SK-N-SH (cell line): ENCODE measurements at regions not wholly inside any gene's neighbourhood (a gene's known extent, or its start where the extent isn't known, plus 50 kb on each side); places are given as distances from the start of the nearest gene placed in this dataset.

Source experiments
- CTCF ChIP-seq: fragments of 200-600 bp; sonication (generic); IDR thresholded peaks from 2 replicates; pipeline ENCODE4 v1.6.1; 2017; ENCODE audit warnings: antibody characterized with exemption, mild to moderate bottlenecking, moderate library complexity
- ELF1 ChIP-seq: IDR thresholded peaks from 2 replicates; pipeline ENCODE4 v1.4.0; 2012
- EP300 ChIP-seq, 2 experiments: IDR thresholded peaks; 2 replicates each; pipeline versions ENCODE4 v1.4.0 to v1.6.1; 2012; ENCODE audit warnings: borderline replicate concordance in 1 of 2, low read depth in 1 of 2, low read length in 1 of 2
- FOXJ3 ChIP-seq: sonication (generic); formaldehyde crosslinking; IDR thresholded peaks from 2 replicates; pipeline ENCODE4 v1.5.1; 2020; ENCODE audit warnings: mild to moderate bottlenecking, missing genetic modification reagents
- GABPA ChIP-seq: IDR thresholded peaks from 2 replicates; pipeline ENCODE4 v1.4.0; 2012; ENCODE audit warnings: low read depth, mild to moderate bottlenecking
- JUND ChIP-seq: IDR thresholded peaks from 2 replicates; pipeline ENCODE4 v1.4.0; 2012
- MAX ChIP-seq: IDR thresholded peaks from 2 replicates; pipeline ENCODE4 v1.4.0; 2012; ENCODE audit warnings: low read depth
- POLR2AphosphoS5 ChIP-seq: IDR thresholded peaks from 2 replicates; pipeline ENCODE4 v1.6.1; 2012; ENCODE audit warnings: low read depth, low read length
- RAD21 ChIP-seq: IDR thresholded peaks from 2 replicates; pipeline ENCODE4 v1.6.1; 2012; ENCODE audit warnings: mild to moderate bottlenecking, low read length
- RFX5 ChIP-seq: IDR thresholded peaks from 2 replicates; pipeline ENCODE4 v1.6.1; 2012; ENCODE audit warnings: mild to moderate bottlenecking, improper control_type of control experiment, low read length
- TAF1 ChIP-seq: IDR thresholded peaks from 2 replicates; pipeline ENCODE4 v1.6.1; 2012; ENCODE audit warnings: low read depth, mild to moderate bottlenecking, low read length, moderate library complexity, borderline replicate concordance
- USF1 ChIP-seq: IDR thresholded peaks from 2 replicates; pipeline ENCODE4 v1.4.0; 2012; ENCODE audit warnings: low read depth, borderline replicate concordance
- ZBTB33 ChIP-seq: IDR thresholded peaks from 2 replicates; pipeline ENCODE4 v1.4.0; 2012; ENCODE audit warnings: low read depth, borderline replicate concordance

GRCh38 chr5:89106480-89106879 is 223.5 kb upstream of the MEF2C start:
- TF ChIP-seq MAX (no peak), CTCF (no peak), ZBTB33 (no peak), JUND (no peak), ELF1 (no peak), RAD21 (no peak), TAF1 (no peak), EP300 (IDR thresholded peaks at IDR 0.05; ENCODE audit: borderline replicate concordance in 1 of 2, low read depth in 1 of 2, low read length in 1 of 2) (no peak), GABPA (no peak), POLR2AphosphoS5 (no peak), RFX5 (no peak), USF1 (no peak), FOXJ3 (CRISPR knock-in tag) (no peak)
